ENCODE measurements at regions not wholly inside any gene's neighbourhood (a gene's known extent, or its start where the extent isn't known, plus 50 kb on each side); places are given as distances from the start of the nearest gene placed in this dataset.

DNA sequence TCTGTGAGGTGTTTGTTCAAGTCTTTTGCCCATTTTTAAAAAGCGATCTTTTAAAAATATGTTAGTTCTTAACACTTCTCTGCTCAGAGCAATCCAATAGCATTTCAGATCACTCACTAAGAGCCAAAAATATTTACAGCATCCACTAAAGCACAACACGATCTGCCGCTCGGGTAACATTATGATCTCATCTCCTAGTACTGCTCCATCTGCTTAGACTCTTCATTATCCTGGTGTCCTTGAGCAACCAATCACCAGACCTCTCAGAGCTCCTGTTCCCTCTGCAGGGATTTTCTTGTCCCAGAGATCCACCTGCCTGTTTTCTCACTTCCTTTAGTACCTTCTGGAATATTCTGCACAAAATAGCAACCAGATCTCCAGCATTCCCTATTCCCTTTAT, 235.3 kb upstream of the ESRRG start:
- no peaks in the 10 kb centered on the region for H3K27me3 ChIP-seq (replicated peaks; ENCODE audit: insufficient read depth)
- no peak overlapping the region for H3K4me3 ChIP-seq
- H3K4me1 ChIP-seq (replicated peaks) = no peaks in the 10 kb centered on the region
- no peaks in the 10 kb centered on the region for H3K36me3 ChIP-seq
- H3K27ac ChIP-seq = no peak overlapping the region
- TF ChIP-seq POLR2A (IDR thresholded peaks at IDR 0.05) (no peak), POLR2AphosphoS5 (IDR thresholded peaks at IDR 0.05) (no peak)
- TF ChIP-seq, protein P1, sequence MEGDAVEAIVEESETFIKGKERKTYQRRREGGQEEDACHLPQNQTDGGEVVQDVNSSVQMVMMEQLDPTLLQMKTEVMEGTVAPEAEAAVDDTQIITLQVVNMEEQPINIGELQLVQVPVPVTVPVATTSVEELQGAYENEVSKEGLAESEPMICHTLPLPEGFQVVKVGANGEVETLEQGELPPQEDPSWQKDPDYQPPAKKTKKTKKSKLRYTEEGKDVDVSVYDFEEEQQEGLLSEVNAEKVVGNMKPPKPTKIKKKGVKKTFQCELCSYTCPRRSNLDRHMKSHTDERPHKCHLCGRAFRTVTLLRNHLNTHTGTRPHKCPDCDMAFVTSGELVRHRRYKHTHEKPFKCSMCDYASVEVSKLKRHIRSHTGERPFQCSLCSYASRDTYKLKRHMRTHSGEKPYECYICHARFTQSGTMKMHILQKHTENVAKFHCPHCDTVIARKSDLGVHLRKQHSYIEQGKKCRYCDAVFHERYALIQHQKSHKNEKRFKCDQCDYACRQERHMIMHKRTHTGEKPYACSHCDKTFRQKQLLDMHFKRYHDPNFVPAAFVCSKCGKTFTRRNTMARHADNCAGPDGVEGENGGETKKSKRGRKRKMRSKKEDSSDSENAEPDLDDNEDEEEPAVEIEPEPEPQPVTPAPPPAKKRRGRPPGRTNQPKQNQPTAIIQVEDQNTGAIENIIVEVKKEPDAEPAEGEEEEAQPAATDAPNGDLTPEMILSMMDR (IDR thresholded peaks at IDR 0.05) = no peak
- no peaks in the 10 kb centered on the region for H3K9me3 ChIP-seq
- DNase-seq (ENCODE audit: low spot score) = no peak
- 95% methylated on average over 4 of the region's 4 CpGs for WGBS
- intact Hi-C loops (cut with DNase I) = no loop called here

DNA sequence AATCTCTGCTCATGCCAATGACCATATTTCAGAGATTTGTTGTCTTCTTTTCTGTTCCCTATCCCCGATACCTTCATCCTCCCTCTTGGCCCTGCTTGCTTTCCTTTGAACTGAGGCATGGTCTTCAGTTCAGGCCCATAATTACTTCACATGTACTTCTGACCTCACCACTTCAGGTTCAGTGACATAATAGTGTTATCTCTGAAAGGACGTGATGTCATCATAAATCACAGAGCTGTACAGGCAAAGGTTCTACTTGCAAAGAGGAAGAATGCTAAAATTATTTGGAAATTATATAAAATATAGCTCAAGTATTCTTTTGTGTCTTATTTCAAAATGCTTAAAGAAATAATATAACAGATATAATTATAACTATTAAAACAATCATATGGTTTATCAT, 230.3 kb upstream of the ESRRG start:
- TF ChIP-seq POLR2AphosphoS5 (IDR thresholded peaks at IDR 0.05) (no peak), POLR2A (IDR thresholded peaks at IDR 0.05) (no peak)
- TF ChIP-seq, protein P1 (IDR thresholded peaks at IDR 0.05) = no peak
- H3K27ac ChIP-seq = no peak overlapping the region
- 85% methylated on average over 2 of the region's 2 CpGs for WGBS
- H3K36me3 ChIP-seq = no peaks in the 10 kb centered on the region
- intact Hi-C loops (cut with DNase I) = no loop called here
- H3K4me3 ChIP-seq = no peak overlapping the region
- no peaks in the 10 kb centered on the region for H3K27me3 ChIP-seq (replicated peaks; ENCODE audit: insufficient read depth)
- no peak for DNase-seq (ENCODE audit: low spot score)
- H3K9me3 ChIP-seq = no peaks in the 10 kb centered on the region
- no peaks in the 10 kb centered on the region for H3K4me1 ChIP-seq (replicated peaks)

DNA sequence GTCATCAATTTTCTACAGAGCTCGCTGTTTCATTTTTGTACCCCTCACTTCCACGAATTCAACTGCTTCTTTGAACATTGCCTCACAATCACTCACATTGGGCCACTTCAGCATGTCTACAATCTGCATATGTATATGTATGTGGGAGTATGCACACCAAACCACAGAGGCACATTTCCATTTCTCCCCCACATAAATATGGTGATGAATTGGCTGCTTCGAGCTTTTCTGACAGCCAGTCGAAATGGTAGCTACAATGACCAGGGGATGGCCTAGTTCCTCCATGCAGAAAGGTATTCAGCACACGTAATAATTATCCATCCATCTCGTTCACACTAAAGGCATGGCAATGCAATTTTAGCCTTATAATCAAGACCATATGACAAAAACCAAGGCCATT, 229.6 kb upstream of the ESRRG start:
- intact Hi-C loops (cut with DNase I) = no loop called here
- no peaks in the 10 kb centered on the region for H3K36me3 ChIP-seq
- DNase-seq (ENCODE audit: low spot score) = no peak
- no peaks in the 10 kb centered on the region for H3K4me1 ChIP-seq (replicated peaks)
- 94% methylated on average over 6 of the region's 6 CpGs for WGBS
- no peaks in the 10 kb centered on the region for H3K9me3 ChIP-seq
- H3K4me3 ChIP-seq = no peak overlapping the region
- no peak overlapping the region for H3K27ac ChIP-seq
- no peaks in the 10 kb centered on the region for H3K27me3 ChIP-seq (replicated peaks; ENCODE audit: insufficient read depth)
- TF ChIP-seq POLR2AphosphoS5 (IDR thresholded peaks at IDR 0.05) = no peak
- TF ChIP-seq, protein P1 (IDR thresholded peaks at IDR 0.05) = no peak
- TF ChIP-seq POLR2A (IDR thresholded peaks at IDR 0.05) = no peak

DNA sequence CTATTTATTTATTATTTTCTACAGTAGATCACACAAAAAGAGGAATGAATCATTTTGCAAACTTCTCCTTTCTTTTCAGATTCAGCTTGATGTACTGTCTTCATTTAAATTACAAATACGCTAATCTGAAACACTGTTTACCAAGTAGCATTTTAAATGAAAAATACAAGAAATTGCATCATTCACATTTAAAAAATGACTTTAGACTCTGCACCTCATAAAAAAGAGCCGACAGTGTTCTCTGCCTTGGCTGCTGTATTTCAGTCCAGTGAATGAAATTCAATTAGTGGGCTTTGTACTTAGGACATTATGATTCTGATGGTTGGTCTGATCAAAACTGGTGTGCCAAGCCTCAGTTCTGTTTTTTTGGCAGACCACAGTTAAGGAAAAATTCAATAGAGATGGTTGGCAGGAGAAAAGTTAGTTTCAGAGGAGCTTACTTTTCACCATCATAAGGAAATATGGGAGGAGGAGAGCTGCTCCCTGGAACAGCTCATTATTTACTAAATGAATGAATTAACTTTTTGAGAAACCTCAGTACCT, 222.4 kb upstream of the ESRRG start:
- 26% methylated on average over 2 of the region's 2 CpGs for WGBS
- no peak for TF ChIP-seq POLR2A (IDR thresholded peaks at IDR 0.05)
- no peak for TF ChIP-seq POLR2AphosphoS5 (IDR thresholded peaks at IDR 0.05)
- TF ChIP-seq, protein P1 (IDR thresholded peaks at IDR 0.05) = no peak
- Histone ChIP-seq H3K27ac (no peak overlapping the region), H3K9me3 (no peaks in the 10 kb centered on the region), H3K4me1 (replicated peaks) (no peaks in the 10 kb centered on the region), H3K36me3 (no peaks in the 10 kb centered on the region), H3K27me3 (replicated peaks; ENCODE audit: insufficient read depth) (no peaks in the 10 kb centered on the region), H3K4me3 (no peak overlapping the region)
- no peak for DNase-seq (ENCODE audit: low spot score)
- intact Hi-C loops (cut with DNase I) = no loop called here

DNA sequence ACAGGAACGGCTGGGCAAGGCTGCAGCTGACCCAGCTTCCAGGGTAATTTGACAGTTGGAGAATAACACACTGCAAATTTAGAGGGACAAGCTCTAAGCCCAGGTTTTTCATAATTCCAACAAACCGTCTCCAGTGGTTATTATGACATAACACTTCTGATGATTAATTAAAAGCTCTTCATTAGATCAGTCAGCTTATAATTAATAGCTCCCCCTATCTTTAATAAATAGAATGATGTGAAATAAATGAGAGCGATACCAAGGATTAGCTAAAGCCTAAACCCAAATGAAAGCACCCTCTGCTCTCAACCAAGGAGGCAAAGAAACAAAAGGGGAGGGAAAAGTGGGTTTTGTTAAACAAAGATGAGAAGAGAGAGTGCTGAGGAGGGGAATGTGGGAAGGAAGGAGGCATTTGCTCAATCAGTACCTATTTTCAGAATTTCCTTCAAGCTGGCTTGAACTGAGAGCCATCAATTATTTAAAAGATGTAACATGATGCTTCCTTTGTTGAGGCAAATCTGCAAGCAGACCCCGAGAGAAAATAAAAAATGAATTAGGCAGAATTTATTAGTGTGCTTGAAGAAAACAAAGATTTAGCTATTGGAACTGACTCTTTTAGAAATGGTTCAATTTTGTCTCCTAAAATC, 221.8 kb upstream of the ESRRG start:
- intact Hi-C loops (cut with DNase I) = no loop called here

More for the DNA sequence above, 221.8 kb upstream of the ESRRG start:
- no peak overlapping the region for H3K27ac ChIP-seq
- no peaks in the 10 kb centered on the region for H3K36me3 ChIP-seq
- 62% methylated on average over 4 of the region's 4 CpGs for WGBS
- H3K9me3 ChIP-seq = no peaks in the 10 kb centered on the region
- no peaks in the 10 kb centered on the region for H3K27me3 ChIP-seq (replicated peaks; ENCODE audit: insufficient read depth)
- no peaks in the 10 kb centered on the region for H3K4me1 ChIP-seq (replicated peaks)
- TF ChIP-seq, protein P1 (IDR thresholded peaks at IDR 0.05) = no peak
- TF ChIP-seq POLR2A (IDR thresholded peaks at IDR 0.05) = no peak
- TF ChIP-seq POLR2AphosphoS5 (IDR thresholded peaks at IDR 0.05) = no peak
- no peak overlapping the region for H3K4me3 ChIP-seq
- DNase-seq (ENCODE audit: low spot score) = no peak

Measured in prostate gland (tissue), 2 donors.